AG08395 (cell line): ENCODE measurements at regions not wholly inside any gene's neighbourhood (a gene's known extent, or its start where the extent isn't known, plus 50 kb on each side); places are given as distances from the start of the nearest gene placed in this dataset.
"Not testable (repeated sequence)": the region's sequence is repeated elsewhere in the genome, so short reads cannot be mapped to it uniquely, and the experiment has no call there.

ENCODE experiments used
- DNase-seq: peaks from one replicate; pipeline ENCODE4 v3.0.0; 2012; ENCODE audit warnings: mixed read lengths, low spot score

- no peak for DNase-seq
Observed at GRCh38 chr6:28802417-28803336, 121.1 kb downstream of the TRIM27 start.

- DNase-seq, result no peak
Observed at GRCh38 chr6:28803337-28803709, 120.5 kb downstream of the TRIM27 start.

- DNase-seq, result peak; percentile 45
Observed at GRCh38 chr6:28807682-28808280, 116.0 kb downstream of the TRIM27 start.

GRCh38 chr6:28808383-28808782 lies 115.4 kb downstream of the TRIM27 start:
- no peak for DNase-seq

GRCh38 chr6:28809947-28810658 lies 113.7 kb downstream of the TRIM27 start:
- no peak for DNase-seq

GRCh38 chr6:28810659-28811053 lies 113.1 kb downstream of the TRIM27 start:
- no peak for DNase-seq

GRCh38 chr6:28811873-28812272 lies 111.9 kb downstream of the TRIM27 start:
- no peak for DNase-seq

- DNase-seq, result no peak
Observed at GRCh38 chr6:28812778-28813569, 110.8 kb downstream of the TRIM27 start.

GRCh38 chr6:28814032-28814976 lies 109.5 kb downstream of the TRIM27 start:
- no peak for DNase-seq

GRCh38 chr6:28816339-28816908 lies 107.4 kb downstream of the TRIM27 start:
- no peak for DNase-seq

- DNase-seq, result peak; percentile 36
Observed at GRCh38 chr6:28816909-28817807, 106.6 kb downstream of the TRIM27 start.

- DNase-seq, result no peak
Observed at GRCh38 chr6:28817808-28818145, 106.0 kb downstream of the TRIM27 start.

GRCh38 chr6:28824793-28825731 lies 98.7 kb downstream of the TRIM27 start:
- DNase-seq, result no peak

GRCh38 chr6:28825732-28826293 lies 98.0 kb downstream of the TRIM27 start:
- DNase-seq, result no peak

- DNase-seq, result not testable (repeated sequence)
Observed at GRCh38 chr6:28831683-28832082, 92.1 kb downstream of the TRIM27 start.

- not testable (repeated sequence) for DNase-seq
Observed at GRCh38 chr6:28836703-28837102, 87.1 kb downstream of the TRIM27 start.

GRCh38 chr6:28838289-28838633 lies 85.5 kb downstream of the TRIM27 start:
- DNase-seq, result peak; percentile 48
